ENCODE measurements at regions not wholly inside any gene's neighbourhood (a gene's known extent, or its start where the extent isn't known, plus 50 kb on each side); places are given as distances from the start of the nearest gene placed in this dataset.

DNA sequence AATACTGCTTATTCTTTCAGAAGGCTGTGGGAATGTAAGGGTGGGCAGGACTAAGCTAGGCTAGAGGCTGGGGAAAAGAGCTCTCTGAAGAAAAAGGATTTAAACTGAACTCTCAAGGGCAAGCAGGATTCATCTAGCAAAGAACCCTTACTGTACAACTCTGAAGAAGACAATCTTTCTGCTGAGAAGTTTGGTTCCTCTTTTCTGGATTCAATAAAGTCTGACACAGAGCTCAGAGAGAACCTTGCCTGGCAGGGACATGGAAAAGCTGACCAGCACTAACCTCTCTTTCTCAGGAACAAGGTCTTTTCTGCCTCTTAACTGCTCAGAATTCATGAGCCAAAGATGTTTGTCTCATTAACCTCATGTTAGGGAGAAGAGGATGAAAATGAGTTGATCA lies 388.4 kb upstream of the DDI1 start:
- no peak overlapping the region for H3K9ac ChIP-seq (ENCODE audit: low read length)
- H3K79me2 ChIP-seq (replicated peaks; ENCODE audit: insufficient read depth, low read length) = no peaks in the 10 kb centered on the region
- no peak overlapping the region for H2AFZ ChIP-seq (ENCODE audit: low read depth, low read length)
- no peaks in the 10 kb centered on the region for H3K36me3 ChIP-seq (ENCODE audit: insufficient read depth, low read length)
- no peaks in the 10 kb centered on the region for H4K20me1 ChIP-seq (ENCODE audit: insufficient read depth)
- H3K4me2 ChIP-seq (ENCODE audit: low read length) = no peak overlapping the region
- TF ChIP-seq POLR2AphosphoS5 (IDR thresholded peaks at IDR 0.05) (no peak), MXI1 (conservative IDR thresholded peaks at IDR 0.05; ENCODE audit: poor library complexity, severe bottlenecking) (no peak), TAF1 (IDR thresholded peaks at IDR 0.05; ENCODE audit: low read depth) (no peak), CTCF (IDR thresholded peaks at IDR 0.05; ENCODE audit: poor library complexity, severe bottlenecking) (no peak), EZH2 (IDR thresholded peaks at IDR 0.05; ENCODE audit: borderline replicate concordance, insufficient read depth, low read length, poor library complexity, severe bottlenecking) (no peak), EP300 (conservative IDR thresholded peaks at IDR 0.05; ENCODE audit: poor library complexity, severe bottlenecking) (no peak), SMC3 (conservative IDR thresholded peaks at IDR 0.05; ENCODE audit: poor library complexity) (no peak), RAD21 (conservative IDR thresholded peaks at IDR 0.05) (no peak)
- TF ChIP-seq, protein P1, sequence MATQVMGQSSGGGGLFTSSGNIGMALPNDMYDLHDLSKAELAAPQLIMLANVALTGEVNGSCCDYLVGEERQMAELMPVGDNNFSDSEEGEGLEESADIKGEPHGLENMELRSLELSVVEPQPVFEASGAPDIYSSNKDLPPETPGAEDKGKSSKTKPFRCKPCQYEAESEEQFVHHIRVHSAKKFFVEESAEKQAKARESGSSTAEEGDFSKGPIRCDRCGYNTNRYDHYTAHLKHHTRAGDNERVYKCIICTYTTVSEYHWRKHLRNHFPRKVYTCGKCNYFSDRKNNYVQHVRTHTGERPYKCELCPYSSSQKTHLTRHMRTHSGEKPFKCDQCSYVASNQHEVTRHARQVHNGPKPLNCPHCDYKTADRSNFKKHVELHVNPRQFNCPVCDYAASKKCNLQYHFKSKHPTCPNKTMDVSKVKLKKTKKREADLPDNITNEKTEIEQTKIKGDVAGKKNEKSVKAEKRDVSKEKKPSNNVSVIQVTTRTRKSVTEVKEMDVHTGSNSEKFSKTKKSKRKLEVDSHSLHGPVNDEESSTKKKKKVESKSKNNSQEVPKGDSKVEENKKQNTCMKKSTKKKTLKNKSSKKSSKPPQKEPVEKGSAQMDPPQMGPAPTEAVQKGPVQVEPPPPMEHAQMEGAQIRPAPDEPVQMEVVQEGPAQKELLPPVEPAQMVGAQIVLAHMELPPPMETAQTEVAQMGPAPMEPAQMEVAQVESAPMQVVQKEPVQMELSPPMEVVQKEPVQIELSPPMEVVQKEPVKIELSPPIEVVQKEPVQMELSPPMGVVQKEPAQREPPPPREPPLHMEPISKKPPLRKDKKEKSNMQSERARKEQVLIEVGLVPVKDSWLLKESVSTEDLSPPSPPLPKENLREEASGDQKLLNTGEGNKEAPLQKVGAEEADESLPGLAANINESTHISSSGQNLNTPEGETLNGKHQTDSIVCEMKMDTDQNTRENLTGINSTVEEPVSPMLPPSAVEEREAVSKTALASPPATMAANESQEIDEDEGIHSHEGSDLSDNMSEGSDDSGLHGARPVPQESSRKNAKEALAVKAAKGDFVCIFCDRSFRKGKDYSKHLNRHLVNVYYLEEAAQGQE (IDR thresholded peaks at IDR 0.05; ENCODE audit: borderline replicate concordance) = no peak
- H3F3A ChIP-seq (ENCODE audit: insufficient read depth, low read length, poor library complexity, severe bottlenecking) = no peaks in the 10 kb centered on the region
- H3K4me3 ChIP-seq (ENCODE audit: low read length) = no peak overlapping the region
- H3K27ac ChIP-seq (ENCODE audit: low read length) = no peak overlapping the region
- no peaks in the 10 kb centered on the region for H3K9me3 ChIP-seq (ENCODE audit: low read length)
- no peaks in the 10 kb centered on the region for H3K9me2 ChIP-seq (ENCODE audit: insufficient read depth, low read length)
- no peaks in the 10 kb centered on the region for H3K27me3 ChIP-seq (ENCODE audit: insufficient read depth, low read depth, low read length)

- H3K9ac ChIP-seq (ENCODE audit: low read length) = no peak overlapping the region
Measured at GRCh38 chr11:103648670-103649400, 387.6 kb upstream of the DDI1 start.

More at GRCh38 chr11:103648670-103649400, 387.6 kb upstream of the DDI1 start:
- Histone ChIP-seq H4K20me1 (ENCODE audit: insufficient read depth) (no peaks in the 10 kb centered on the region), H3K4me3 (ENCODE audit: low read length) (no peak overlapping the region), H3K27me3 (ENCODE audit: insufficient read depth, low read depth, low read length) (no peaks in the 10 kb centered on the region), H3K9me3 (ENCODE audit: low read length) (no peaks in the 10 kb centered on the region), H3K36me3 (ENCODE audit: insufficient read depth, low read length) (no peaks in the 10 kb centered on the region), H2AFZ (ENCODE audit: low read depth, low read length) (no peak overlapping the region), H3K9me2 (ENCODE audit: insufficient read depth, low read length) (no peaks in the 10 kb centered on the region), H3K79me2 (replicated peaks; ENCODE audit: insufficient read depth, low read length) (no peaks in the 10 kb centered on the region), H3K4me2 (ENCODE audit: low read length) (no peak overlapping the region), H3K27ac (ENCODE audit: low read length) (no peak overlapping the region), H3F3A (ENCODE audit: insufficient read depth, low read length, poor library complexity, severe bottlenecking) (no peaks in the 10 kb centered on the region)
- TF ChIP-seq MXI1 (conservative IDR thresholded peaks at IDR 0.05; ENCODE audit: poor library complexity, severe bottlenecking) = no peak
- no peak for TF ChIP-seq POLR2AphosphoS5 (IDR thresholded peaks at IDR 0.05)
